Neural progenitor cell (in vitro differentiated cells): ENCODE measurements at regions not wholly inside any gene's neighbourhood (a gene's known extent, or its start where the extent isn't known, plus 50 kb on each side); places are given as distances from the start of the nearest gene placed in this dataset.
A peak's percentile ranks its signal among the peaks of the same experiment; 100 is the strongest.

ENCODE experiments used
- DNase-seq: peaks from one replicate; pipeline ENCODE4 v3.0.0-alpha.2; 2016; ENCODE audit warnings: low spot score
- H2AFZ ChIP-seq: fragments of 200-600 bp; sonication (generic); replicated peaks from 2 replicates; pipeline ENCODE4 v1.6.1; 2016; ENCODE audit warnings: antibody characterized with exemption
- H3F3A ChIP-seq: fragments of 200-600 bp; sonication (generic); 2 replicates; pipeline ENCODE4 v1.6.1; 2016; ENCODE audit warnings: antibody characterized with exemption, low read depth
- H3K27ac ChIP-seq: fragments of 200-600 bp; sonication (generic); 2 replicates; pipeline ENCODE4 v1.5.1; 2016; ENCODE audit warnings: mild to moderate bottlenecking
- H3K27me3 ChIP-seq: fragments of 200-600 bp; sonication (generic); 2 replicates; pipeline ENCODE4 v1.6.1; 2016; ENCODE audit warnings: mild to moderate bottlenecking, moderate library complexity
- H3K36me3 ChIP-seq: fragments of 200-600 bp; sonication (generic); 2 replicates; pipeline ENCODE4 v1.5.1; 2016
- H3K4me1 ChIP-seq: fragments of 200-600 bp; sonication (generic); 2 replicates; pipeline ENCODE4 v1.6.1; 2016; ENCODE audit warnings: mixed run types
- H3K4me2 ChIP-seq: fragments of 200-600 bp; sonication (generic); 2 replicates; pipeline ENCODE4 v1.6.1; 2016
- H3K4me3 ChIP-seq: fragments of 200-600 bp; sonication (generic); 2 replicates; pipeline ENCODE4 v1.5.1; 2016
- H3K79me2 ChIP-seq: fragments of 200-600 bp; sonication (generic); 2 replicates; pipeline ENCODE4 v1.6.1; 2016; ENCODE audit warnings: low read depth
- H3K9ac ChIP-seq: fragments of 200-600 bp; sonication (generic); 2 replicates; pipeline ENCODE4 v1.6.1; 2016
- H3K9me3 ChIP-seq: fragments of 200-600 bp; sonication (generic); 2 replicates; pipeline ENCODE4 v1.5.1; 2016; ENCODE audit warnings: low read depth
- H4K20me1 ChIP-seq: fragments of 200-600 bp; sonication (generic); 2 replicates; pipeline ENCODE4 v1.6.1; 2016; ENCODE audit warnings: low read depth
- H3K27ac Mint-ChIP-seq: 3 replicates; pipeline ENCODE4 v1.8.0; 2021; ENCODE audit warnings: mixed read lengths
- H3K27me3 Mint-ChIP-seq: 2 replicates; pipeline ENCODE4 v1.8.0; 2022; ENCODE audit warnings: low read depth, mild to moderate bottlenecking, inconsistent platforms, moderate library complexity, mixed read lengths; ENCODE audit not compliant: insufficient read depth
- H3K36me3 Mint-ChIP-seq: 3 replicates; pipeline ENCODE4 v1.8.0; 2021; ENCODE audit warnings: mixed read lengths
- H3K4me1 Mint-ChIP-seq: 3 replicates; pipeline ENCODE4 v1.8.0; 2021; ENCODE audit warnings: mixed read lengths
- H3K4me3 Mint-ChIP-seq: 3 replicates; pipeline ENCODE4 v1.8.0; 2021; ENCODE audit warnings: mild to moderate bottlenecking, moderate library complexity, mixed read lengths
- H3K9me3 Mint-ChIP-seq: 3 replicates; pipeline ENCODE4 v1.8.0; 2020; ENCODE audit warnings: mixed read lengths
- EZH2 ChIP-seq: fragments of 200-600 bp; sonication (generic); IDR thresholded peaks from 2 replicates; pipeline ENCODE4 v1.6.1; 2017; ENCODE audit warnings: antibody characterized with exemption, mild to moderate bottlenecking, moderate library complexity
- EZH2phosphoT487 ChIP-seq: fragments of 200-600 bp; sonication (generic); IDR thresholded peaks from 2 replicates; pipeline ENCODE4 v1.6.1; 2017; ENCODE audit warnings: antibody characterized with exemption
- TF ChIP-seq, protein P1 (sequence below): fragments of 200-600 bp; sonication (generic); IDR thresholded peaks from 2 replicates; pipeline ENCODE4 v1.5.1; 2017; ENCODE audit warnings: antibody characterized with exemption, mild to moderate bottlenecking

DNA sequence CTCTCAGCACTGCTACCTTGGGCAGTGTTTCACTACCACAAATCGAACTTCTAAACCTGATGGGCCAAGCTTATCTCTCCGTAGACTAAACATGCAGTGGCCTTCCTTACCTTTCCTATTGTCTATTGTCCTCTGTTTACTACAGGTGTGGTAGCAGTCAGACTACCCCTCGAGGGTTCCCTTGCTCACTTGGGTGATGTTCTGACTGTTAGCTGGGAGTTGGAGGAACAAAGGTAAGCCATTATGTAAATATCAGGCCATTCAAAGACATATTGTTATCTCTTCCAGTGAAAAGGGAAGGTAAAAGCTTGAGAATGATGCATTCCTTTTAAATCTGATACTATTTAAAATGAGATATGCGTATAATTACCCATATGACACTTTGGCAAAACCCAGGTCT, 828.3 kb upstream of the EEF2KMT start:
- Histone ChIP-seq H3K9ac (no peak overlapping the region), H3K4me2 (no peak overlapping the region), H3K9me3 (no peaks in the 10 kb centered on the region), H2AFZ (no peak overlapping the region), H3K79me2 (no peaks in the 10 kb centered on the region), H4K20me1 (no peaks in the 10 kb centered on the region), H3K27me3 (peaks cover 36% of the 10 kb centered on the region), H3K4me1 (peaks cover 20% of the 10 kb centered on the region), H3K36me3 (no peaks in the 10 kb centered on the region), H3K4me3 (no peak overlapping the region), H3K27ac (no peak overlapping the region), H3F3A (peaks cover 3% of the 10 kb centered on the region)
- Mint-ChIP-seq H3K4me1 (peaks cover 17% of the 10 kb centered on the region), H3K36me3 (no peaks in the 10 kb centered on the region), H3K27me3 (peaks cover 9% of the 10 kb centered on the region), H3K27ac (no peak overlapping the region), H3K4me3 (no peak overlapping the region), H3K9me3 (no peaks in the 10 kb centered on the region)
- DNase-seq: no peak
- TF ChIP-seq EZH2phosphoT487 (no peak), EZH2 (no peak)
- TF ChIP-seq, protein P1, sequence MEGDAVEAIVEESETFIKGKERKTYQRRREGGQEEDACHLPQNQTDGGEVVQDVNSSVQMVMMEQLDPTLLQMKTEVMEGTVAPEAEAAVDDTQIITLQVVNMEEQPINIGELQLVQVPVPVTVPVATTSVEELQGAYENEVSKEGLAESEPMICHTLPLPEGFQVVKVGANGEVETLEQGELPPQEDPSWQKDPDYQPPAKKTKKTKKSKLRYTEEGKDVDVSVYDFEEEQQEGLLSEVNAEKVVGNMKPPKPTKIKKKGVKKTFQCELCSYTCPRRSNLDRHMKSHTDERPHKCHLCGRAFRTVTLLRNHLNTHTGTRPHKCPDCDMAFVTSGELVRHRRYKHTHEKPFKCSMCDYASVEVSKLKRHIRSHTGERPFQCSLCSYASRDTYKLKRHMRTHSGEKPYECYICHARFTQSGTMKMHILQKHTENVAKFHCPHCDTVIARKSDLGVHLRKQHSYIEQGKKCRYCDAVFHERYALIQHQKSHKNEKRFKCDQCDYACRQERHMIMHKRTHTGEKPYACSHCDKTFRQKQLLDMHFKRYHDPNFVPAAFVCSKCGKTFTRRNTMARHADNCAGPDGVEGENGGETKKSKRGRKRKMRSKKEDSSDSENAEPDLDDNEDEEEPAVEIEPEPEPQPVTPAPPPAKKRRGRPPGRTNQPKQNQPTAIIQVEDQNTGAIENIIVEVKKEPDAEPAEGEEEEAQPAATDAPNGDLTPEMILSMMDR: no peak

DNA sequence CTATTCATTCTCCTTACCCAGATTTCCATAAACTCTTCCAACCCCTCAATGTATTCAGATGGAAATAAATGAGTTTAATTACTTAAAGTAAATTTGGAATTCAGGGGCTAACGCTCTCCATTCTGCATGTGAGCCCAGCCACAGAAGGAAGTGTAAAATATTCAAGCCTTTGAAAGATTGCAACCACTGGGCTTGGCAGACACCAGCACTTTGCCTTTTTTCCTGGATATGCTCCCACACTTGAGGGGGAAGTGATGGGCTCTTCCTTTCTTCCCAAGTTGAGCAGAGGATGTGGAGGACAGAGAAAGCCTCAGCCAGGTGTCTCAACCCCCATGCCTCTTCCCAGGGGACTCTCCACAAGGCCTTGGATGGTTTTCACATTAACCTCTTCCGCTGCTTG, 825.1 kb upstream of the EEF2KMT start:
- DNase-seq: no peak
- Histone ChIP-seq H3K4me2 (no peak overlapping the region), H3K27ac (no peak overlapping the region), H3K36me3 (no peaks in the 10 kb centered on the region), H3F3A (peaks cover 3% of the 10 kb centered on the region), H3K9ac (no peak overlapping the region), H3K79me2 (no peaks in the 10 kb centered on the region), H4K20me1 (no peaks in the 10 kb centered on the region), H3K4me1 (peaks cover 9% of the 10 kb centered on the region), H3K27me3 (peaks cover 36% of the 10 kb centered on the region), H3K4me3 (no peak overlapping the region), H3K9me3 (no peaks in the 10 kb centered on the region), H2AFZ (no peak overlapping the region)
- TF ChIP-seq, protein P1: no peak
- no peak for TF ChIP-seq EZH2phosphoT487
- no peak for TF ChIP-seq EZH2
- H3K9me3 Mint-ChIP-seq: no peaks in the 10 kb centered on the region
- H3K4me1 Mint-ChIP-seq: peaks cover 7% of the 10 kb centered on the region
- H3K36me3 Mint-ChIP-seq: no peaks in the 10 kb centered on the region
- no peak overlapping the region for H3K27ac Mint-ChIP-seq
- no peak overlapping the region for H3K4me3 Mint-ChIP-seq
- peaks cover 9% of the 10 kb centered on the region for H3K27me3 Mint-ChIP-seq

DNA sequence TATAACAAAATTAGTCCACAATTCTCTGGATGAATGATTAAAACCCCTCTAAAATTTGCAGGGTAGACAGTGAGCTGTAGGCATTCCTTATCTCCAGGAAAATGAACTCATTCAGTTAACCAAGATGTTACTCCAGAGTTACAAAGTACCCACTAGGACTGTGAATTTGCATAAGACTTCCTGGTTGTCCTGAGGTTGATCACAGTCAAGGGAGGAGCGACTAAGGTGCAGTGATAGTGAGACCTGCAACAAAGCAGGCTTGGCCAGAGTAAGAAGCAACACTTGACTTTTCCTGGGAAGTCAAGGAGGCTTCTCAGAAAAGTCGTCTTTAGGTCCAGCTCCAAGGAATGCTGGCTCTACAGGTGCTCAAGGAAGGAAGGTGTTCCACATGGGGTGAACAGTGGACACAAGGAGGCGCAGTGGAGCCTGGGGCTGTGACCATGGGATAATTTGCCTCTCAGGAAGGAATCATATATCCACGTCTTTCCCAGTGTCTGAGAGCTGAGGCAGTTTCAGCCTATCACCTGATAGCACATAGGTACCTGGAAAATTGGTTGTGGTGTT, 821.1 kb upstream of the EEF2KMT start:
- Histone ChIP-seq H3K9ac (no peak overlapping the region), H4K20me1 (no peaks in the 10 kb centered on the region), H2AFZ (no peak overlapping the region), H3K4me3 (no peak overlapping the region), H3K79me2 (no peaks in the 10 kb centered on the region), H3K4me2 (no peak overlapping the region), H3K36me3 (no peaks in the 10 kb centered on the region), H3K9me3 (no peaks in the 10 kb centered on the region), H3K4me1 (peaks cover 20% of the 10 kb centered on the region), H3F3A (peaks cover 17% of the 10 kb centered on the region), H3K27me3 (no peaks in the 10 kb centered on the region), H3K27ac (no peak overlapping the region)
- no peak for TF ChIP-seq EZH2phosphoT487
- TF ChIP-seq EZH2: no peak
- TF ChIP-seq, protein P1: peak; percentile 53
- no peaks in the 10 kb centered on the region for H3K36me3 Mint-ChIP-seq
- peaks cover 23% of the 10 kb centered on the region for H3K4me1 Mint-ChIP-seq
- no peak overlapping the region for H3K4me3 Mint-ChIP-seq
- no peaks in the 10 kb centered on the region for H3K9me3 Mint-ChIP-seq
- H3K27ac Mint-ChIP-seq: no peak overlapping the region
- DNase-seq: peak; percentile 26
- peaks cover 22% of the 10 kb centered on the region for H3K27me3 Mint-ChIP-seq
